RWPE2 (cell line): ENCODE measurements at regions not wholly inside any gene's neighbourhood (a gene's known extent, or its start where the extent isn't known, plus 50 kb on each side); places are given as distances from the start of the nearest gene placed in this dataset.

Experiments
- ATAC-seq: fragments of 200-7000 bp; cut with Tn5 transposase; 3 replicates; pipeline ENCODE4 v1.9.1; 2021; ENCODE audit warnings: low read depth
- DNase-seq: peaks from one replicate; pipeline ENCODE4 v3.0.0-alpha.2; 2020; ENCODE audit warnings: low spot score
- H3K27ac ChIP-seq: fragments of 450-650 bp; 2 replicates; pipeline ENCODE4 v1.5.1; 2017; ENCODE audit warnings: mild to moderate bottlenecking; ENCODE audit not compliant: poor library complexity, severe bottlenecking
- H3K27me3 ChIP-seq: fragments of 250-450 bp; sonication (Bioruptor Pico); 2 replicates; pipeline ENCODE4 v1.5.1; 2021; ENCODE audit warnings: mild to moderate bottlenecking, moderate library complexity; ENCODE audit not compliant: insufficient read depth, poor library complexity, severe bottlenecking
- H3K36me3 ChIP-seq: fragments of 250-450 bp; sonication (Bioruptor Pico); 2 replicates; pipeline ENCODE4 v1.5.1; 2020; ENCODE audit warnings: low read depth, mild to moderate bottlenecking, moderate library complexity
- H3K4me1 ChIP-seq: fragments of 250-450 bp; sonication (Bioruptor Pico); 2 replicates; pipeline ENCODE4 v1.5.1; 2021; ENCODE audit warnings: mild to moderate bottlenecking, moderate library complexity; ENCODE audit not compliant: insufficient read depth, poor library complexity, severe bottlenecking
- H3K4me3 ChIP-seq: fragments of 250-450 bp; sonication (Bioruptor Pico); 2 replicates; pipeline ENCODE4 v1.5.1; 2021; ENCODE audit warnings: mild to moderate bottlenecking, moderate library complexity; ENCODE audit not compliant: severe bottlenecking
- H3K9me3 ChIP-seq: fragments of 250-450 bp; sonication (Bioruptor Pico); 2 replicates; pipeline ENCODE4 v1.5.1; 2021; ENCODE audit warnings: mild to moderate bottlenecking, moderate library complexity; ENCODE audit not compliant: severe bottlenecking
- TF ChIP-seq, protein P1 (sequence below): fragments of 450-650 bp; IDR thresholded peaks from one replicate; pipeline ENCODE4 v1.5.1; 2017; ENCODE audit warnings: mild to moderate bottlenecking, moderate library complexity; ENCODE audit not compliant: poor library complexity, severe bottlenecking

- no peak for DNase-seq
Observed at GRCh38 chr2:18412980-18413675, 147.3 kb downstream of the RDH14 start.

DNA sequence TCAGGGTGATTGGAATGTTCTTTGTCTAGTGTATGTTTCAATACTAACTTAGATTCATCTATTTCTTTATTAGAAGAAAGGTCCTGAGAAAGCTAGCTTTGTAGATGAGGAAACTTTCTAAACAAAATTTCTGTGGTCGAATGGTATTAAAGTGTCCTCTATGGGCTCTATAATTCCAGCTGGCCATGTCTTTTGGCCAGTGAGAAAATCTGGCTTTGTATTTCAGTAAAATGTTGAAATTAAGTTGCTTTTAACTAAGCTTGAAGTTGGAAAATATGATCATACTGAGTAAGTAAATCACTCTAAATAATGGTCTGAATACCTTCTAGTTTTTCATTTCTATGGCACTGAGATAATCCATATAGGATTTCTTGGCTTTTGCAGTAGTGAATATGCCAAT, 148.8 kb downstream of the RDH14 start:
- Histone ChIP-seq H3K27ac (no peak overlapping the region), H3K4me3 (no peak overlapping the region), H3K9me3 (no peaks in the 10 kb centered on the region), H3K27me3 (no peaks in the 10 kb centered on the region), H3K36me3 (no peaks in the 10 kb centered on the region), H3K4me1 (peaks cover 20% of the 10 kb centered on the region)
- DNase-seq (no peak), ATAC-seq (no peak)
- TF ChIP-seq, protein P1, sequence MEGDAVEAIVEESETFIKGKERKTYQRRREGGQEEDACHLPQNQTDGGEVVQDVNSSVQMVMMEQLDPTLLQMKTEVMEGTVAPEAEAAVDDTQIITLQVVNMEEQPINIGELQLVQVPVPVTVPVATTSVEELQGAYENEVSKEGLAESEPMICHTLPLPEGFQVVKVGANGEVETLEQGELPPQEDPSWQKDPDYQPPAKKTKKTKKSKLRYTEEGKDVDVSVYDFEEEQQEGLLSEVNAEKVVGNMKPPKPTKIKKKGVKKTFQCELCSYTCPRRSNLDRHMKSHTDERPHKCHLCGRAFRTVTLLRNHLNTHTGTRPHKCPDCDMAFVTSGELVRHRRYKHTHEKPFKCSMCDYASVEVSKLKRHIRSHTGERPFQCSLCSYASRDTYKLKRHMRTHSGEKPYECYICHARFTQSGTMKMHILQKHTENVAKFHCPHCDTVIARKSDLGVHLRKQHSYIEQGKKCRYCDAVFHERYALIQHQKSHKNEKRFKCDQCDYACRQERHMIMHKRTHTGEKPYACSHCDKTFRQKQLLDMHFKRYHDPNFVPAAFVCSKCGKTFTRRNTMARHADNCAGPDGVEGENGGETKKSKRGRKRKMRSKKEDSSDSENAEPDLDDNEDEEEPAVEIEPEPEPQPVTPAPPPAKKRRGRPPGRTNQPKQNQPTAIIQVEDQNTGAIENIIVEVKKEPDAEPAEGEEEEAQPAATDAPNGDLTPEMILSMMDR, result no peak

More at GRCh38 chr2:18412980-18413675, 147.3 kb downstream of the RDH14 start:
- H3K4me1 ChIP-seq, result peaks cover 20% of the 10 kb centered on the region
- no peaks in the 10 kb centered on the region for H3K27me3 ChIP-seq
- peak; percentile 40; the same call in 1 of the 3 replicates for ATAC-seq
- TF ChIP-seq, protein P1, result no peak
- H3K4me3 ChIP-seq, result no peak overlapping the region
- peak overlapping the region; percentile 70 for H3K27ac ChIP-seq
- no peaks in the 10 kb centered on the region for H3K36me3 ChIP-seq
- no peaks in the 10 kb centered on the region for H3K9me3 ChIP-seq

DNA sequence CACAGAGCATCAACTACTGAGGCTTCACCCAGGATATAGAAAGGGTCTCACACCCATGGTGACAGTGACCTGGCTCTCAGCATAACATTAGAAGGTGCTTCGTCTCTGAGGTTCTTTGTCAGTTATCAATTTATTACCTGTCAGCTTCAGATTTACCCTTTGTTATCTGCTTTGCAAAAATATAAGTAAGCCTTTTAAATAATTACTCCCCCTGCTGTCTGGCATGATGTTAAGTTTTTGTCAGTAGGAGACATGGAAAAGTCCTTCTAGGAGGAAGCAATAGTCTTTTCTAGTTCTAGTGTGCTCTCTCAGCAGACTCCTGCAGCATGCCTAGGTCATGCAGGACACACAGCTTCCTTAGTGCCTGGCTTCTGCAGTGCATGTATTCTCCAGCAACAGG, 149.9 kb downstream of the RDH14 start:
- DNase-seq (no peak), ATAC-seq (no peak)
- no peaks in the 10 kb centered on the region for H3K36me3 ChIP-seq
- TF ChIP-seq, protein P1, result no peak
- H3K27ac ChIP-seq, result no peak overlapping the region
- H3K9me3 ChIP-seq, result no peaks in the 10 kb centered on the region
- H3K27me3 ChIP-seq, result no peaks in the 10 kb centered on the region
- peaks cover 20% of the 10 kb centered on the region for H3K4me1 ChIP-seq
- H3K4me3 ChIP-seq, result no peak overlapping the region

- H3K4me3 ChIP-seq, result no peak overlapping the region
- no peak for DNase-seq
- H3K27ac ChIP-seq, result no peak overlapping the region
- H3K9me3 ChIP-seq, result no peaks in the 10 kb centered on the region
- peaks cover 12% of the 10 kb centered on the region for H3K4me1 ChIP-seq
- no peaks in the 10 kb centered on the region for H3K36me3 ChIP-seq
- ATAC-seq, result no peak
- TF ChIP-seq, protein P1, result no peak
- no peaks in the 10 kb centered on the region for H3K27me3 ChIP-seq
Observed at GRCh38 chr2:18408638-18409037, 151.8 kb downstream of the RDH14 start.

- Histone ChIP-seq H3K36me3 (no peaks in the 10 kb centered on the region), H3K4me3 (no peak overlapping the region), H3K27ac (no peak overlapping the region), H3K27me3 (no peaks in the 10 kb centered on the region), H3K9me3 (no peaks in the 10 kb centered on the region), H3K4me1 (no peaks in the 10 kb centered on the region)
- TF ChIP-seq, protein P1, result no peak
- DNase-seq, result no peak
- no peak for ATAC-seq
Observed at GRCh38 chr2:18406219-18406618, 154.2 kb downstream of the RDH14 start.
